Ovary (tissue), 7 donors: ENCODE measurements at regions not wholly inside any gene's neighbourhood (a gene's known extent, or its start where the extent isn't known, plus 50 kb on each side); places are given as distances from the start of the nearest gene placed in this dataset.

ENCODE experiments used
- DNase-seq, 5 donors: peaks; one replicate each; pipeline ENCODE4 v3.0.0-alpha.2; 2019 to 2020
- H3K27ac ChIP-seq, 2 donors: fragments of 200-600 bp; one replicate each; pipeline versions ENCODE4 v1.5.1 to v1.8.0; 2019 to 2022
- H3K27me3 ChIP-seq: fragments of 200-600 bp; one replicate; pipeline ENCODE4 v1.8.0; 2022
- H3K36me3 ChIP-seq: fragments of 200-600 bp; sonication (generic); one replicate; pipeline ENCODE4 v1.5.1; 2019
- H3K4me1 ChIP-seq: one replicate; pipeline ENCODE4 v1.8.1; 2013; ENCODE audit warnings: mild to moderate bottlenecking, moderate library complexity; ENCODE audit not compliant: insufficient read depth
- H3K4me3 ChIP-seq: fragments of 200-600 bp; sonication (generic); one replicate; pipeline ENCODE4 v1.5.1; 2017
- H3K9me3 ChIP-seq, 2 donors: fragments of 200-600 bp in 1 of 2; sonication (generic) in 1 of 2; one replicate each; pipeline versions ENCODE4 v1.5.1 to v1.8.1; 2013 to 2019; ENCODE audit warnings: mild to moderate bottlenecking in 1 of 2, moderate library complexity in 1 of 2
- CTCF ChIP-seq, 3 donors: fragments of 450-650 bp in 2 of 3; fragments of 200-600 bp in 1 of 3; IDR thresholded peaks; one replicate each; pipeline versions ENCODE4 v1.5.1 to v1.8.0; 2016 to 2022; ENCODE audit warnings: antibody characterized with exemption in 3 of 3, mild to moderate bottlenecking in 1 of 3
- EP300 ChIP-seq: sonication (generic); formaldehyde crosslinking; IDR thresholded peaks from one replicate; pipeline ENCODE4 v1.6.1; 2017; ENCODE audit warnings: antibody characterized with exemption
- POLR2A ChIP-seq: fragments of 450-650 bp; IDR thresholded peaks from one replicate; pipeline ENCODE4 v1.6.1; 2017; ENCODE audit warnings: antibody characterized with exemption, mild to moderate bottlenecking, moderate library complexity
- WGBS, 3 donors: extraction: QIAGEN DNeasy Blood & Tissue Kit in 1 of 3; methylation state at CpG; one replicate each; pipeline versions ENCODE4 v1.1.5 to v1.1.7; 2013 to 2017; 5-methylcytosine and 5-hydroxymethylcytosine counted together
- intact Hi-C, 4 donors: fragments of 100-400 bp; cut with DNase I; formaldehyde crosslinking; loops; one replicate each; pipeline versions ENCODE4 v1.11.0 to v1.15.1; 2022 to 2023
- donor health status: DM: no; HTN: no; CAD: no; lungs with moderate emphysema.
- donor health status: DM: no; HTN: no; CAD: no.
- donor health status: Bipolar disorder and iron deficiency.
- donor health status: DM: no; HTN: no; CAD: no.
- donor health status: DM: yes; HTN: yes; CAD: no.

- Histone ChIP-seq H3K4me3 (no peak overlapping the region), H3K4me1 (no peaks in the 10 kb centered on the region), H3K36me3 (no peaks in the 10 kb centered on the region), H3K27ac (no peak overlapping the region), H3K27me3 (peaks cover 5% of the 10 kb centered on the region), H3K9me3 (no peaks in the 10 kb centered on the region)
- DNase-seq, result no peak
- no peak for TF ChIP-seq POLR2A
- no peak for TF ChIP-seq CTCF (IDR thresholded peaks at IDR 0.05)
- no peak for TF ChIP-seq EP300
- intact Hi-C loops, result no loop called here
- 84 to 87% (median 85%) methylated on average over 2 of the region's 2 CpGs for WGBS, 3 donors
Measured at GRCh38 chr1:80776266-80776665, 1024.5 kb upstream of the ADGRL2 start.

- no peaks in the 10 kb centered on the region for H3K36me3 ChIP-seq
- TF ChIP-seq CTCF (IDR thresholded peaks at IDR 0.05), result no peak
- no peak for TF ChIP-seq POLR2A
- no peak for TF ChIP-seq EP300
- WGBS, 3 donors, result 66 to 72% (median 67%) methylated on average over 3 of the region's 3 CpGs
Measured at GRCh38 chr1:80769208-80769750, 1031.5 kb upstream of the ADGRL2 start.

GRCh38 chr1:80767711-80768110 is 1033.0 kb upstream of the ADGRL2 start:
- DNase-seq, result no peak
- H3K4me3 ChIP-seq, result no peak overlapping the region
- intact Hi-C loops, result no loop called here
- no peaks in the 10 kb centered on the region for H3K36me3 ChIP-seq
- H3K4me1 ChIP-seq, result no peaks in the 10 kb centered on the region
- H3K27ac ChIP-seq, result no peak overlapping the region
- TF ChIP-seq POLR2A (no peak), EP300 (no peak)
- no peaks in the 10 kb centered on the region for H3K9me3 ChIP-seq
- no peaks in the 10 kb centered on the region for H3K27me3 ChIP-seq
- 87 to 95% (median 91%) methylated on average over 2 of the region's 2 CpGs for WGBS, 3 donors

More at GRCh38 chr1:80769208-80769750, 1031.5 kb upstream of the ADGRL2 start:
- Histone ChIP-seq H3K4me3 (no peak overlapping the region), H3K27ac (no peak overlapping the region), H3K9me3 (no peaks in the 10 kb centered on the region), H3K27me3 (no peaks in the 10 kb centered on the region), H3K4me1 (no peaks in the 10 kb centered on the region)
- intact Hi-C loops, result no loop called here
- no peak for DNase-seq

- TF ChIP-seq EP300 (no peak), CTCF (IDR thresholded peaks at IDR 0.05) (no peak), POLR2A (no peak)
- Histone ChIP-seq H3K4me3 (no peak overlapping the region), H3K9me3 (no peaks in the 10 kb centered on the region), H3K27me3 (no peaks in the 10 kb centered on the region), H3K36me3 (no peaks in the 10 kb centered on the region), H3K27ac (no peak overlapping the region), H3K4me1 (no peaks in the 10 kb centered on the region)
- DNase-seq, result no peak
- 94 to 100% (median 100%) methylated on average over 1 of the region's 1 CpG for WGBS, 3 donors
- intact Hi-C loops, result no loop called here
Measured at GRCh38 chr1:80759354-80759753, 1041.4 kb upstream of the ADGRL2 start.

- Histone ChIP-seq H3K27ac (no peak overlapping the region), H3K4me1 (no peaks in the 10 kb centered on the region), H3K36me3 (no peaks in the 10 kb centered on the region), H3K4me3 (no peak overlapping the region), H3K9me3 (no peaks in the 10 kb centered on the region), H3K27me3 (no peaks in the 10 kb centered on the region)
- 90 to 96% (median 92%) methylated on average over 2 of the region's 2 CpGs for WGBS, 3 donors
- intact Hi-C loops, result no loop called here
- no peak for DNase-seq
- no peak for TF ChIP-seq EP300
- TF ChIP-seq POLR2A, result no peak
- no peak for TF ChIP-seq CTCF (IDR thresholded peaks at IDR 0.05)
Measured at GRCh38 chr1:80755944-80756343, 1044.8 kb upstream of the ADGRL2 start.
